UCSD-AML1 (cell line): ENCODE measurements at regions not wholly inside any gene's neighbourhood (a gene's known extent, or its start where the extent isn't known, plus 50 kb on each side); places are given as distances from the start of the nearest gene placed in this dataset.
"Not testable (repeated sequence)": the region's sequence is repeated elsewhere in the genome, so short reads cannot be mapped to it uniquely, and the experiment has no call there.

Source experiments
- DNase-seq: peaks from one replicate; lab custom pipeline; 2025; ENCODE audit not compliant: unreplicated experiment; lab: John Stamatoyannopoulos, UW

DNA sequence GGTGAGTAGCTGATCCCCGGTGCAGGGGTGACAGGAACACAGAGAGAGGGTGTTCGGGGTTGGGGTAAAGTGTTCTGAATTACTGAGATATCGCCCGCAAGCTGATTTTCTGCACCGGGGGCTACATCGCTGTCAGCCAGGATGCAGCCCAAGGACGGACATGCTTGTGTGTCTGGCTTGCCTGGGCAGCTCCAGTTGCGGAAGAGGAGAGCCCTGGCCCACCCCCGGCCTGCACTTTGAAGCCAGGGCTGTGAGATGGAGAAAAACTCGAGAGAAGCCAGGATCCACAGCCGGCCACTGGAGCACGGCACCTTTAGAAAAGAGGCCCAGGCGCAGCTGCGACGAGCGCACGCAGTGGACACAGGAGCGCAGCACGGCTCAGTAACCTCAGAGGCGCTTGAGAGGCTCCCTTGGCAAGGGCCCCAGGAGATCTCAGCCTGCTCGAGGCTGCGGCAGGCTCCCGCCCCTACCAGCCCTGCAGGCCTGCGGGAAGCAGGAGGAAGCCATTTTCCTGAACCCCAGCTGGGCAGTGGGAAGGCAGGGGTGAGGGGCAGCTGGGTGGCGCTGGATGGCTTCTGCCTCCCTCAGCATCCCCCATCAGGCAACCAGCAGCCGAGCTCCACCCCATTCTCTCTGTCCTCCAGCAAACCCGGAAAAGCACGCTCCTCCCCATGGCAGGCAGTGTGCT is 59.2 kb downstream of the C9orf50 start:
- DNase-seq, result no peak

DNA sequence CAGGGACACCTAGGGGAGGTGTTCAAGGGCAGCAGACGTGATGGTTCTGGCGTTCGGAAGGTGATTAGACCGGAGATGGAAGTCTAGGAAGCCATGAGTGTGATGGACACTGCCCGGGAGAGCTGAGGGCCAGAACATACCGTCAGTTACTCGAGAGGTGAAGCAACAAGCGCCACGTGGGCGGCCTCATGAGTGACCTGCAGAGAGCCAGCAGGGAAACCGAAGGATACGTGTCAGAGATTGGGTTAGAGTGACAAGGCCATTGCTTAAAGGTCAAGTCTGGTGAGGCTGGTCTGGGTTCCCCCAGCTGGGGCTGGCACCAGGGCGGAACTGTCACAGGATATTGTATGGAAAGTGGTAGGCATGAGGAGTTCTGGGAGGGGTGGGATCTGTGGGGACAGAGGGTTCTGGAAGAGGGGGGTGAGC is 60.0 kb downstream of the C9orf50 start:
- DNase-seq, result no peak

DNA sequence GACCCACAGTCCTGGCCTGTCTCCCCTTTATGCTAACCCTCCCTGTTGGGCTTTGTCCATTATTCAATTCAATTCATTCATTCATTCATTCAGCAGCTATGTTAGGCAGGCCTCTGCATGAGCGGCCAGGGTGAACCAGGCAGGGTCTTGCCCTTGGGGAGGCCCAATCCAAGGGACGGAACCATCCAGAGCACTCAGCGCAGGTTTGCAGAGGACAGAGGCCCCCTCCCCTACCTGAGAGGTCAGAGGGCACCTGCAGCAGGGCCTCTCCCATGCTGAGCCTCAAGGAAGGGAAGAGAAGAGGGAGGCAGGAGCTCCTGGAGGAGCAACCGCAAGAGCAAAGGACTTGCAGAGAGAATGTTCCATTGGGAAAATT is 61.4 kb downstream of the C9orf50 start:
- DNase-seq, result no peak

DNA sequence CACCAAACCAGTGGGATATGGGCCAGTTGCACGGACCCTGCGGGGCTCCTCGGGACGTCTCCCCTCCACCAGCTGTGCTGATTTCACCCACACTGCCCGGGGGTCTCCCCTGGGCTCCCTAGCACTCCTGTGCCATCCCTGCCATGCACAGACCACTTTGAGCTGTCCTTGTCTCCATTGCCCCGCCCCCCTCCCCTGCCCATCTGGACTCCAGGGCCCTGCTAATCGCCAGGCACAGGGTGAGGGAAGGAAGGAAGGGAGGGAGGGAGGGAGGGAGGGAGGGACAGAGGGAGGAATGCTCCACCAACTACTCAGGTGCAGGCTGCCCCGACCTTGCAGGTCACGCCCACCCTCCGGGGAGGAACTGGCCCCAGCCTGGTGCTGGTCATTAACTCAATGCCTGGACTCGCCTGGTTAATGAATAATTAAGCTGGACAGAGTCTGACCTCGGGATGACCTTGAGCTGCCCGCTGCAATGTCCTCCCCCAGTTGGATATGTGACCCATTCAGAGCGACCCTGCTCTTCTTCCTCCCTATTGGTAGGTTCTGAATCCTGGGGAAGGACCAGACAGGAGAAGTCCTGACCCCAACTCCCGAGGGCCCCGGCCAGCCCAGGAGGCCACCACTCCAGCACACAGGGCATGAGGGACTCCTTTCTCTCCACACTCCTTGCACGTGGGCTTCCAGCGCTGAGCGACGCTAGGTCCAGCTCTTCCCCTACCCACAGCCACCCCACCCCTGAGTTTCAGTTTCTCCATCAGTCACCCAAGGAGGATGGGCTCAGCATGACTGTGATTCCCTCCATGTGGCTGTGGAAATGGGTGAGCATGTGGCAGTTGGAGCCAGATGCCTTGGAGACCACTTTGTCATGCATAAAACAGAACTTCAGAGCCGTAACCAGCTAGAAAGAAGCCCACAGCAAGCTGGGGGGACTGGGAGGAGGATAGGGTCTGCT is 62.1 kb downstream of the C9orf50 start:
- no peak for DNase-seq

DNA sequence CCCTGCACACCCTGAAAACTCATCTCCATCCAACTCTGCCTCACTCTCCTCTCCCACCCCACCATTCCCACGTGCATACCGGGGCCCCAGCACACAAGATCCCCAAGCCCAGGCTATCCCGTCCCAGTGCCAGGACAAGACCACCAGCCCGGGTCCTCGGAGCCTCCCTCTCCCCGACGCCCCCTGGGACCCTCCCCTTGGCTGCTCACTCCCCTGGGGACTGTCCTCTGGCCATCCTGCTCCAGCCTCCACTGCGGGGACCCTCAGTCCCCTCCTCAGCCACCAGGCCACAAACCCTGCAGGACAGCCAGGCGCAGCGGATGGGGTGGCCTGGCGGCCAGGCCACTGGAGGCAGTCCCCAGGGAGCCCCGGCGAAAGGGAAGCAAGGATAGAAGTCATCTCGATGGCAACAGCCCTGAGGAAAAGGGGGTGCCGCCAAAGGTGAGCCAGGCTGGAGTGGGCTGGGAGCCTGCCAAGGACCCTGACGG is 62.8 kb downstream of the C9orf50 start:
- DNase-seq, result no peak

DNA sequence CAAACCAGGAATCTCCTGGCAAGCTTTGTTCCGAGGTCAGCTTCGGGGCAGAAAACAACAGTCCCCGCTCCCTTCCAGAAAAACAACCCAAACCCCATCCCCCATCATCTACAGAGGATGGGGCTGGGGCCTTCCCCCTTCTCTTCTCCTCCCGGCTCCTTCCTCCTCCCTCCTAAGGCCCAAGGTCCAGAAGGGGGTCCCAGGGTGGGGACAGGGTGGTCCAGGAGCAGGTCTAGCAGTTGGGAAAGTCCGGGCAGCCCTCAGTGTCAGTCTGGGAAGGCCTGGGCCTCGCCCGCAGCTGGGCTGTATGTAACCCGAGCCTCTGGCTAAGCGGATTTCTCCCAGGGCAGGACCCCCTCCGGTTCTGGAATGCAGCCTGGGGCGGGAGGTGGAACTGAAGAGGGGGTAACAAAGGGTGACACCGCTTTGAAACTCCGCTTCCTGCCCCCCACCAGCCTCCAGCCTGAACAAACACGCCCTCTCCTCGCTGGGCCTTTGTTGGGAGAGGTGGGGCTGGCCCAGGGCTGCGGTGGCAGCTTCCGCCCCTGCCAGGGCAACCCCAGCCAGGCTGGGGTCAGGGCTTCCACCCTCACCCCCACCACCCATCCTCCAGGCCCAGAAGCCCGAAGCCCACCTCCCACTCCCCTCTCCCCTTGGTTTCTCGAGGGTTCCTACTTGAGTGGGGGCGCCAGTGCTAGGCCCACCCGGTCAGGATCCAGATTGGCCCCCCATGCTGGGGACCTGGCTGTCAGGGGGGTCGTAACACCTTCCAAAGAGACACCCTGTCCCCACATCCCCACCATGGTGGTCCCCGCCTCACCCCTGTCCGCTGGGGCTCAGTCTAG is 63.5 kb downstream of the C9orf50 start:
- DNase-seq, result no peak

DNA sequence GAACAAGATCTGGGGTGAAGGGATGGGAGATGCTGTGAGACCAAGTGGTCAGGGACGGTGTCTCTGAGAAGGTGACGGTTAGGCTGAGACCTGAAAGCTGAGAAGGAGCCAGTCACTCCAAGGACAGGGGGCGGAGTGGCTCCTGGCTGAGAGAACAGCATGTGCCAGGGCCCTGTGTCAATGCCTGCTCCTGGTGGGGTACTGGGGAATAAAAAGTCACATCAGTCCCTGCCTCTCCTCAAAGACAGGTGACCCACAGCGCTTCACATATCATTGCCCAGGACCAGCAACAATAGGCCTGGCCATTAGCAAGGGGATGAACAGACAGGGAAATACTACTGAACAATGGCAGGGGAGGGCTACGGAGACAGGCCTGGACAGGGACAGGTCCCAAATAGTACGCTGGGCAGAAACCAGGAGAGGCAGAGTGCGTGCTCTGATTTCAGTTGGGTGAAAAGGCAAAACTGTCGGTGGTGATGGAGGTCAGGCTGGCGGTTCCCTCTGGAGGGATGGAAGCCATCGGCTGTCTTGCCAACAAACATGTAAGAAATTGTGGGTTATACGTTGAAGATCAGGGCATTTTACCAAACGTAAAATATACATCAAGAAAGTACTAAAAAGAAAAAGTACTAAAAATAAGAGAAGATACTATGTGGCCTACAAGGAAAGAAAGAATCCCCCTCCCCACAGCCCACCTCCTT is 64.3 kb downstream of the C9orf50 start:
- DNase-seq, result no peak

DNA sequence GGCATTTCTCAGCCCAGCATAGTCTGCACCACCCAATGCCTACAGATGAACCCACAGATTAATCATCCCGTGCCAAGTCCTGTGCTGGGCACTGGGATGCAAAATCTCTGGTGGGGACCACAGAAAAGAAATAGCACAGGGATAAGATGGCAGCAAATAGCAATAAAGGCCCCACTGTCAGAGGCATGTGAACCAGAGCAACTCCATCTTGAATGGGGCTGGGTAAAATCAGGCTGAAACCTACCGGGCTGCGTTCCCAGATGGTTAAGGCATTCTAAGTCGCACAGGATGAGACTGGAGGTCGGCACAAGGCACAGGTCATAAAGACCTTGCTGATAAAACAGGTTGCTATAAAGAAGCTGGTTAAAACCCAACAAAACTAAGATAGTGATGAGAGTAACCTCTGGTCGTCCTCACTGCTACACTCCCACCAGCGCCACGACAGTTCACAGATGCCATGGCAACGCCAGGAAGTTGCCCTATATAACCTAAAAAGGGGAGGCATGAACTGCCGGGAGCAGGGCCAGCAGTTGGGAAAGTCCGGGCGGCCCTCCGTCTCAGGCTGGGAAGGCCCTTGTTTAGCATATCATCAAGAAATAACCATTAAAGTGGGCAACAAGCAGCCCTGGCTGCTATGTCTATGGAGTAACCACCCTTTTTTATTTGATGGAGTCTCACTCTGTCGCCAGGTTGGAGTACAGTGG is 65.2 kb downstream of the C9orf50 start:
- DNase-seq, result no peak

DNA sequence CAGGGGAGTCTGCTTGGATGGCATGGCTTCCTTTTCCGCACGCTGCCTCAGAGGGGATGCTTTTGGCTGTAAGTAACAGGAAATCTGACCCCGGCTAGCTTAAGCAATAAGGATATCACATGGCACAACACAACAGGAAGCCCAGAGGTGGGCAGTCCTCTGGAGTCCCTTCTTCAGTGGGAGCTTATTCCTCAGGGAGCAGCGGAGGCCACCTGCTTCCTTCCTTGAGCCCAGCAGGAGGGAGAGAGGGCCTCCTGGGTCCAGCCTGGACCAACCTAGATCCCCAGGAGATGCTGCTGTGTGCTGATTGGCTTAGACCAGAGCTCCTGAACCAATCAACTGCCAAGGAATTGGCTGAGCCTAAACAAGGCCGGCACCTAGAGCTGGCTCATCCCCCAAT is 66.3 kb downstream of the C9orf50 start:
- peak; percentile 39 for DNase-seq

DNA sequence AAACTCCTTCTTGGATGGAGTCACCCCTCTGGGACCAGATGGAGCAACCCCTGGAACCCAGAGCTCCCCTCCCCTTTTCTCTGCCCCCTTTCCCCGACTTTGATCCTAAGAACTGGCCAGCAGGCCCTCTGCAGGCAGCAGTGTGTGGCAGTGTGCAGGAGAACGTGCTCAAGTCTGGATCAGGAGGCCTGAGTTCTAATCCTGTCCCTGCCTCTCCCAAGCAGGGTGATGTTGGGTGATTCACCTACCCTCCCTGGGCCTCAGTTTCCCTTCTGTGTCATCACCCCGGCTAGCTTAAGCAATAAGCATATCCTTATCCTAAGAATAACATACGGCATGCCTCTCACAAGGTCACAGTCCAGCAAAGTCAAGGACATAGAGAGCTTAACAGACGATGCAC is 67.6 kb downstream of the C9orf50 start:
- no peak for DNase-seq

DNA sequence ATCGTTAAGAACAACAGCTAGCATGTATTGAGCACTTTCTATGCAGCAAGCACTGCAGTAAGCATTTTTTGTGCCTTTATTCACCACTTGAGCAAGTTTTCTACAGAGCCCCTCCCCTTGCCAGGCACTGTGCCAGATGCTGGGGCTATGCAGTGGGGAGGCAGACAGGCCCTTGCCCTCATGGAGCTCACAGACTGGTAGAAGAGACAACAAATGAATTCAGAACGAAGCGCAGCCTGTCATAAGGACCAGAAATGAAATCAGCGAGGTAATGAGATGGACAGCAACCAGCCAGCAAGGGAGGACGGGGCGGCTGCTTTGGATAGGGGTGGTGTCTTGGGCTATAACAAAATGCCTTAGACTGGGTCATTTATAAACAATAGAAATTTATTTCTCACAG is 68.8 kb downstream of the C9orf50 start:
- no peak for DNase-seq

DNA sequence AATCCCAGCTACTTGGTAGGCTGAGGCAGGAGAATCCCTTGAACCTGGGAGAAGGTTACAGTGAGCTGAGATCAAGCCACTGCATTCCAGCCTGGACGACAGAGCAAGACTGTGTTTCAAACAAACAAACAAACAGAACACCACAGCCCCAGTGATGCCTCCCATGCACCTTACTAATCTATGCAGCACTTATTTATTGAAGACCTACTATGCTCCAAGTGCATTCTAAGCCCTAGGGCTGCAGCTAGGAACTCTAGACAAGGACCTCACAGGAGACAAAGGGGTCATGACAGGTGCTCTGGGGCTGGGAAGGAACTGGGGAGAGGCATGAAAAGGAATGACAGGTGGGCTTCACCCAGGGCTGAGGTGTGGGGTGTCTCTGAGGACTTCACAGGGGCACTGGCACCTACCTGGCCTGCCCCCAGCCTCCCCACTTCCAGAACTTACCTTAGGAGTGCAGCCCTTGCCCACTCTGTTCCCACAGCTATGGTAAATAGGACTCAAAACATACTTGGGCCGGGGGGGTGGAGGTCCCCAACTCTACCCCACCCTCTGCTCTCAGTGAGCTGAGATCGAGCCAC is 69.4 kb downstream of the C9orf50 start:
- DNase-seq, result no peak

DNA sequence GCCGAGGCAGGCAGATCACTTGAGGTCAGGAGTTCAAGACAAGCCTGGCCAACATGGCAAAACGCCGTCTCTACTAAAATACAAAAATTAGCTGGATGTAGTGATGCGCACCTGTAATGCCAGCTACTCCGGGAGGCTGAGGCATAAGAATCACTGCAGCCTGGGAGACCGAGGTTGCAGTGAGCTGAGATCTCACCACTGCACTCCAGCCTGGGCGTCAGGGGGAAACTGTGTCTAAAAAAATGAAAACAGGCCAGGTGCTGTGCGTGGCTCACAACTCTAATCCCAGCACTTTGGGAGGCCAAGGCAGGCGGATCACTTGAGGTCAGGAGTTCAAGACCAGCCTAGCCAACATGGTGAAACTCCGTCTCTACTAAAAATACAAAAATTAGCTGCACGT is 69.9 kb downstream of the C9orf50 start:
- DNase-seq, result not testable (repeated sequence)

DNA sequence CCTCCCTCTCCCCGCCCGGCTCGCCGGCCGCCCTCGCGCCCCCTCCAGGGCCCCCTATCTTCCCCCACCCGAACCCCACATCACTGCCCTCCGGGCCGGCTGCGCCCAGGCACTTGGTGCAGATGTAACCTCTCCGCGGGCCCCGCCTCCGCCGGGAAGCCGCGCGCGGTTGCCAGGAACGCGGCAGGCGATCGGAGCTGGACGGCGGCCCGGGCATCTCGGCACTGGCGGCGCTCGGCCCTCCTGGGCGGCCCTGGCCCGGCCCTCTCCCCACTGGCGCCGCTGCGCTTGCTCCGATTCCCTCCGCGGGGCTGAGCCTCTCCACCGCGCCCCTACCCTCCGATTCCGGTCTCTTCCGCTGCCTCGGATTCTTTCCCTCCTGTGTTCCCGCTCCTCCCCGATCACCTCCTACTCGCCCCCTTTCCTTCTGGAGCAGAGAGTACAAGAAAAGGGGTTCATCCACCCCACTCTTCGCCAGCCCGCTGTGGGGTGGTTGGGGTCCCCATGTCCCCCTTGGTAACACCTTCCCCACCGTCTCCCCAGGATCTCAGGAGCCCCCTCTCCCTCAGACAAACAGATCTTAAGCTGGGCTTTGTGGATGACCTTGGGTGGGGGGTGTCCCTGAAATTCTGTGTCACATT is 70.6 kb downstream of the C9orf50 start:
- DNase-seq, result peak; percentile 26

DNA sequence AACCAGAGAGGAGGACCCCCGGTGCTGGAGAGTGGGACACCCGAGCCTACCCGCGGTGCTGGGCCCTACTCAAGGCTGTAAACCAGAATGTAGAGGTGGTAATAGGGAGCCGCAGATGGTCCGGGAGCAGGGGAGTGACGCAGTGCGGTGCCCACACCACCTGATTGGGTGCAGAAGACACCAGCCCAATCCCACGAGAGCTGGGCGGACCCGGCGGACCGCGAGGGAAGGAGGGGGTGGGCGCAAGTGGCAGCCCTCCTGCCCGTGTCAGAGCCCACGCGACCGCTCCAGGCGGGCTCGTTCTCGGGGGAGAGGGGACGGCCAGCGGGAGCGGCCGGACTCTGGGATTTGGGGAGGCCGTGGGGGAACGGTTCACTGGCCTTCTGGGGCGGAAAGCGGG is 71.2 kb downstream of the C9orf50 start:
- no peak for DNase-seq

DNA sequence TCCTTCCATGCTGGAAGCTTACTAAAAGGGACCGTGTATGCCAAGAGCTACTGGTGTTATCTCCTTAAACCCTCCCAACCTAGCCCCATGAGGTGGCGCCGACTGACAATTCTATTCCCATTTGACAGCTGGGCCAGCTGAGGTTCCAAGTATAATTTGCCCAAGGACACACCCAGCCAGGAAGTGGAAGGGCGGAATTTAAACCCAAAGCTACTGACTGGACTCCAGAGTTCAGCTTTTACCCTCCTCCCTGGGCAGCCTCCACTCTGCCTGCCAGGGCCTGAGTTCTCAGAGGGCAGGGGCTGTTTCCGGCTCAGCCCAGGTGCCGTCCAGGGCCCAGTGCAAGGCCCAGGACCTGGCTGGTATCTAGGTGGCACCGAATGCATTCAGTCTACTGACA is 71.8 kb downstream of the C9orf50 start:
- DNase-seq, result no peak

DNA sequence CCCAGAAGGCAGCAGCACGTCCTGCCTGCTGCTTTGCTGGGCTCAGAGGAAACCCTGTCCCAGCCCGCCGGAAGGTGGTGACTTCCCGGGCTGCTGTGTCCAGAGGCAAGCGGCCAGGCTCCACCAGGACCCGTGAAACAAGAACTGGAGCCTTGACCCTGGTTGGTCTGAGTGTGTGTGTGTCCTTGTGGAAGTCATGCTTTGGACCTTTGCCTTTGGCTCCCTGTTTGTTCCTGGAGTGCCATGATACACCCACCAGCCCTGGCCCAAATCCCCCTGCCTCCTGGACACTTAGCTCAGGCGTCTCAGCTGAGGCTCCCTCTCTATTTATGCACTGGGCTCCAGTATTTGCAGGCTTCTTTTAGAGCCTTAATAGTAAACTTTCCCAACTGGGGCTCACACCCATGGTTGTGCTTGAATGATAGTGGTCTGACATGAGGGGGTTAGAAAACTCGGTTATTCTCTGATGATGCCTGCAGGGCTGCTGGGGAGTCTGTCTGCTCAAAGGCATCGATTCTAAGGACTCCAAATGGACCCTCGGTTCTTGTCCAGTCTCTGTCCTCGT is 72.2 kb downstream of the C9orf50 start:
- DNase-seq, result no peak

DNA sequence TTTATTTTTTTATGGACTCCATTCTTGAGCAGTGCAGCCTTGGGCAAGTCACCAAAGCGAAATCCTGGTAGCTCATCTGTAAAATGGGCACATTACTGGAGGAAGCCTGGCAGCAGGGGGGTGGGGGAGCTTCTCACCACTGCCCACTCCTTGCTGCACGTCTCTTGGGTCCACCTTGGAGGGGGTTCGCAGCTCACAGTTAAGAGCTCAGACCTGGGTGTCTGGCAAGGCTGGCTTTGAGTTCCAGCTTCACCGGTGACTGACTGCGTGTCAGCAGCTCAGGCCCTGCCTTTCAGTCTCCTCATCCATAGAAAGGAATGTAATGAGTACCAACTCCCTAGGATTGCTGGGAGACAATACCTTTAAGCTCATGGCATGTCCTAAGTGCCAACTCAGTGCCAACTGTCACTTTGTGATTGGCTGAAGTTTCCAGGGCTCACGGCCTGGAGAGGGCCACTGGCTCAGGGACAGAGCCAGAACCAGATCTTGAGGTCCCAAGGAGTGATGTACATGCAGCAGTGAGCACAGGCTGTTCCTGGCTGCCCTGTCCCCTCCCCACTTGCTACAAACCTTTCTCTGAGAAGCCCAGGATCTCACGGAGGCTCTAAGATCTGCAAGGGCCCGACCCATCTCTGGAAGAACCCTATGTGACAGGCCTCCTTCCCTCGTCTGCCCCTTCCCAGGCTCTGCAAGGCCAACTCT is 72.9 kb downstream of the C9orf50 start:
- DNase-seq, result no peak
